Endothelial cell of umbilical vein (primary cell): ENCODE measurements at regions not wholly inside any gene's neighbourhood (a gene's known extent, or its start where the extent isn't known, plus 50 kb on each side); places are given as distances from the start of the nearest gene placed in this dataset.

Experiments
- CTCF ChIP-seq, 2 donors: IDR thresholded peaks; 1 replicate in 1 of 2; 2 replicates in 1 of 2; pipeline ENCODE4 v1.5.1; 2011; ENCODE audit warnings: low read length in 2 of 2, mild to moderate bottlenecking in 2 of 2, moderate library complexity in 2 of 2, control low read depth in 1 of 2, inconsistent platforms in 1 of 2, low read depth in 1 of 2; ENCODE audit not compliant: insufficient read depth in 1 of 2; ENCODE audit errors: extremely low read depth in 1 of 2
- EZH2 ChIP-seq: IDR thresholded peaks from 2 replicates; pipeline ENCODE4 v1.6.1; 2012; ENCODE audit warnings: borderline replicate concordance, low read depth, mild to moderate bottlenecking, moderate library complexity, low read length, inconsistent platforms; ENCODE audit not compliant: severe bottlenecking
- GATA2 ChIP-seq: IDR thresholded peaks from 2 replicates; pipeline ENCODE4 v1.7.0; 2011; ENCODE audit warnings: low read depth, mild to moderate bottlenecking, moderate library complexity, mixed read lengths, low read length; ENCODE audit not compliant: insufficient read length, insufficient read depth
- MAX ChIP-seq: IDR thresholded peaks from 2 replicates; pipeline ENCODE4 v1.6.1; 2011; ENCODE audit not compliant: insufficient read depth, insufficient read length
- MYC ChIP-seq: IDR thresholded peaks from one replicate; pipeline ENCODE4 v1.6.1; 2011; ENCODE audit warnings: mild to moderate bottlenecking, low read depth, low read length
- POLR2A ChIP-seq: IDR thresholded peaks from 2 replicates; pipeline ENCODE4 v1.6.1; 2012; ENCODE audit warnings: low read depth, mild to moderate bottlenecking, control low read depth, low read length
- POLR2AphosphoS5 ChIP-seq: IDR thresholded peaks from 2 replicates; pipeline ENCODE4 v1.6.1; 2012; ENCODE audit warnings: low read depth, mild to moderate bottlenecking, control low read depth, low read length, moderate library complexity; ENCODE audit not compliant: insufficient read depth

- no peak for TF ChIP-seq CTCF (IDR thresholded peaks at IDR 0.05; ENCODE audit: extremely low read depth in 1 of 2, insufficient read depth in 1 of 2, low read depth in 1 of 2, low read length in 2 of 2)
- no peak for TF ChIP-seq MAX
- TF ChIP-seq GATA2, result no peak
- no peak for TF ChIP-seq EZH2
- TF ChIP-seq POLR2A, result no peak
- TF ChIP-seq POLR2AphosphoS5, result no peak
- TF ChIP-seq MYC, result no peak
These were observed 54.1 kb upstream of the GRIP2 start for GRCh38 chr3:14594234-14594633.
